ENCODE measurements at regions not wholly inside any gene's neighbourhood (a gene's known extent, or its start where the extent isn't known, plus 50 kb on each side); places are given as distances from the start of the nearest gene placed in this dataset.
"Not testable (repeated sequence)": the region's sequence is repeated elsewhere in the genome, so short reads cannot be mapped to it uniquely, and the experiment has no call there.

- no peak for DNase-seq (ENCODE audit: low read depth)
- no peak overlapping the region for H3K4me3 ChIP-seq (ENCODE audit: low read length)
- no peak for TF ChIP-seq CTCF (conservative IDR thresholded peaks at IDR 0.05; ENCODE audit: low read length)
Observed at GRCh38 chr2:123791207-123791606, 233.9 kb upstream of the CNTNAP5 start.

- H3K4me3 ChIP-seq (ENCODE audit: low read length): no peak overlapping the region
- no peak for TF ChIP-seq CTCF (conservative IDR thresholded peaks at IDR 0.05; ENCODE audit: low read length)
- DNase-seq (ENCODE audit: low read depth): no peak
Observed at GRCh38 chr2:123791684-123792083, 233.4 kb upstream of the CNTNAP5 start.

GRCh38 chr2:123804126-123804525 is 221.0 kb upstream of the CNTNAP5 start:
- H3K4me3 ChIP-seq (ENCODE audit: low read length): not testable (repeated sequence)

GRCh38 chr2:123805746-123806145 is 219.3 kb upstream of the CNTNAP5 start:
- not testable (repeated sequence) for H3K4me3 ChIP-seq (ENCODE audit: low read length); DNase-seq (ENCODE audit: low read depth)

More at GRCh38 chr2:123804126-123804525, 221.0 kb upstream of the CNTNAP5 start:
- DNase-seq (ENCODE audit: low read depth): not testable (repeated sequence)

- DNase-seq (ENCODE audit: low read depth): no peak
- no peak for TF ChIP-seq CTCF (conservative IDR thresholded peaks at IDR 0.05; ENCODE audit: low read length)
Observed at GRCh38 chr2:123808243-123808642, 216.8 kb upstream of the CNTNAP5 start.

GRCh38 chr2:123811846-123812245 is 213.2 kb upstream of the CNTNAP5 start:
- H3K4me3 ChIP-seq (ENCODE audit: low read length): no peak overlapping the region
- no peak for TF ChIP-seq CTCF (conservative IDR thresholded peaks at IDR 0.05; ENCODE audit: low read length)
- no peak for DNase-seq (ENCODE audit: low read depth)

More at GRCh38 chr2:123808243-123808642, 216.8 kb upstream of the CNTNAP5 start:
- H3K4me3 ChIP-seq (ENCODE audit: low read length): no peak overlapping the region

GRCh38 chr2:123816203-123816602 is 208.9 kb upstream of the CNTNAP5 start:
- no peak overlapping the region for H3K4me3 ChIP-seq (ENCODE audit: low read length)
- TF ChIP-seq CTCF (conservative IDR thresholded peaks at IDR 0.05; ENCODE audit: low read length): no peak

GRCh38 chr2:123816928-123817327 is 208.2 kb upstream of the CNTNAP5 start:
- no peak for TF ChIP-seq CTCF (conservative IDR thresholded peaks at IDR 0.05; ENCODE audit: low read length)
- no peak overlapping the region for H3K4me3 ChIP-seq (ENCODE audit: low read length)
- no peak for DNase-seq (ENCODE audit: low read depth)

More at GRCh38 chr2:123816203-123816602, 208.9 kb upstream of the CNTNAP5 start:
- no peak for DNase-seq (ENCODE audit: low read depth)
